ENCODE measurements at regions not wholly inside any gene's neighbourhood (a gene's known extent, or its start where the extent isn't known, plus 50 kb on each side); places are given as distances from the start of the nearest gene placed in this dataset.

GRCh38 chr21:26759731-26760130, 85.5 kb downstream of the ADAMTS1 start:
- no peak for TF ChIP-seq CTCF (IDR thresholded peaks at IDR 0.05; ENCODE audit: poor library complexity, severe bottlenecking)
- no peak for TF ChIP-seq POLR2AphosphoS5 (IDR thresholded peaks at IDR 0.05)
- no peak for TF ChIP-seq SMC3 (conservative IDR thresholded peaks at IDR 0.05; ENCODE audit: poor library complexity)
- no peak for TF ChIP-seq EP300 (conservative IDR thresholded peaks at IDR 0.05; ENCODE audit: poor library complexity, severe bottlenecking)
